Glutamatergic neuron (in vitro differentiated cells): ENCODE measurements at regions not wholly inside any gene's neighbourhood (a gene's known extent, or its start where the extent isn't known, plus 50 kb on each side); places are given as distances from the start of the nearest gene placed in this dataset.

Experiments used
- DNase-seq: peaks from one replicate; pipeline ENCODE4 v3.0.0; 2022
- H3K27ac Mint-ChIP-seq: one replicate; pipeline ENCODE4 v1.8.0; 2020; ENCODE audit warnings: mild to moderate bottlenecking, mixed read lengths, inconsistent platforms; ENCODE audit not compliant: unreplicated experiment
- H3K27me3 Mint-ChIP-seq: one replicate; pipeline ENCODE4 v1.8.0; 2020; ENCODE audit warnings: mild to moderate bottlenecking, moderate library complexity, mixed read lengths, inconsistent platforms; ENCODE audit not compliant: unreplicated experiment
- H3K36me3 Mint-ChIP-seq: one replicate; pipeline ENCODE4 v1.8.0; 2020; ENCODE audit warnings: mild to moderate bottlenecking, mixed read lengths, inconsistent platforms; ENCODE audit not compliant: unreplicated experiment
- H3K4me1 Mint-ChIP-seq: one replicate; pipeline ENCODE4 v1.8.0; 2020; ENCODE audit warnings: mild to moderate bottlenecking, low read depth, mixed read lengths, inconsistent platforms; ENCODE audit not compliant: unreplicated experiment
- H3K4me3 Mint-ChIP-seq: one replicate; pipeline ENCODE4 v1.8.0; 2020; ENCODE audit warnings: mild to moderate bottlenecking, mixed read lengths, inconsistent platforms; ENCODE audit not compliant: unreplicated experiment
- H3K9me3 Mint-ChIP-seq: one replicate; pipeline ENCODE4 v1.8.0; 2020; ENCODE audit warnings: mild to moderate bottlenecking, moderate library complexity, mixed read lengths, inconsistent platforms; ENCODE audit not compliant: unreplicated experiment
- TF ChIP-seq, protein P1 (sequence below): fragments of 200-600 bp; sonication (generic); IDR thresholded peaks from one replicate; pipeline ENCODE4 v1.5.0; 2021; ENCODE audit not compliant: partially characterized antibody, unreplicated experiment

DNA sequence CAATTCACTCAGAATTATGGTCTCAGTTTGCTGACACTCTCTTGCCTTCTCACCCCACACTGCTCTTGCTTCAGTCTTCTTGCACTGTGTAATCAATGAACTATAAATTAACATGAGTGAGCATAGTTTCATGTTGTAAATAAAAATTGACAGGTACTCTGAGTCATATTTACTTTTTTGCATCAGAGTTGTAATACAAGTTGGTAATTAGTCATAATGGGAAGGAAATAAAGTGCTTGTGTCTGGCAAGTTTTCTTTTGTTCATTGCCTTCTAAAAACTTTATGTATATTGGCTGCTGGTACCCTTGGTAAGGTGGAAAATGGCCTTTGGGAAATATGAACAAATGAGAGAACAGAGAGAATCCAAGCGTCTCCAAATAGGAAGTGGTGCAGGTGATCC is 169.3 kb upstream of the MAGI2 start:
- TF ChIP-seq, protein P1, sequence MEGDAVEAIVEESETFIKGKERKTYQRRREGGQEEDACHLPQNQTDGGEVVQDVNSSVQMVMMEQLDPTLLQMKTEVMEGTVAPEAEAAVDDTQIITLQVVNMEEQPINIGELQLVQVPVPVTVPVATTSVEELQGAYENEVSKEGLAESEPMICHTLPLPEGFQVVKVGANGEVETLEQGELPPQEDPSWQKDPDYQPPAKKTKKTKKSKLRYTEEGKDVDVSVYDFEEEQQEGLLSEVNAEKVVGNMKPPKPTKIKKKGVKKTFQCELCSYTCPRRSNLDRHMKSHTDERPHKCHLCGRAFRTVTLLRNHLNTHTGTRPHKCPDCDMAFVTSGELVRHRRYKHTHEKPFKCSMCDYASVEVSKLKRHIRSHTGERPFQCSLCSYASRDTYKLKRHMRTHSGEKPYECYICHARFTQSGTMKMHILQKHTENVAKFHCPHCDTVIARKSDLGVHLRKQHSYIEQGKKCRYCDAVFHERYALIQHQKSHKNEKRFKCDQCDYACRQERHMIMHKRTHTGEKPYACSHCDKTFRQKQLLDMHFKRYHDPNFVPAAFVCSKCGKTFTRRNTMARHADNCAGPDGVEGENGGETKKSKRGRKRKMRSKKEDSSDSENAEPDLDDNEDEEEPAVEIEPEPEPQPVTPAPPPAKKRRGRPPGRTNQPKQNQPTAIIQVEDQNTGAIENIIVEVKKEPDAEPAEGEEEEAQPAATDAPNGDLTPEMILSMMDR: no peak
- no peaks in the 10 kb centered on the region for H3K36me3 Mint-ChIP-seq
- no peak overlapping the region for H3K27ac Mint-ChIP-seq
- DNase-seq: no peak
- no peaks in the 10 kb centered on the region for H3K9me3 Mint-ChIP-seq
- no peak overlapping the region for H3K4me3 Mint-ChIP-seq
- no peaks in the 10 kb centered on the region for H3K4me1 Mint-ChIP-seq
- no peaks in the 10 kb centered on the region for H3K27me3 Mint-ChIP-seq

DNA sequence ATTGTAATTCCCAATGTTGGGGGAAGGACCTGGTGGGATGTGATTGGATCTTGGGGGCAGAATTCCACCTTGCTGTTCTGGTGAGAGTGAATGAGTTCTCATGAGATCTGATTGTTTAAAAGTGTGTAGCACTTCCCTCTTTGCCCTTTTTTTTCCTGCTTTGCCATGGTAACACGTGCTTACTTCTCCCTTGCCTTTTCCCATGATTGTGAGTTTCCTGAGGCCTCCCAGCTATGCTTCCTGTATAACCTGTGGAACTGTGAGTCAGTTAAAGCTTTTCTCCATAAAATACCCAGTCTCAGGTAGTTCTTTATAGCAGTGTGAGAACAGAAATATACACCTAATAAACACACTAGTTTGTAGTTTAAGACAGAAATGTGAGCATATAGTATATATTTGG is 166.8 kb upstream of the MAGI2 start:
- no peak for DNase-seq
- no peaks in the 10 kb centered on the region for H3K27me3 Mint-ChIP-seq
- H3K27ac Mint-ChIP-seq: no peak overlapping the region
- H3K9me3 Mint-ChIP-seq: no peaks in the 10 kb centered on the region
- no peaks in the 10 kb centered on the region for H3K36me3 Mint-ChIP-seq
- TF ChIP-seq, protein P1: no peak
- no peak overlapping the region for H3K4me3 Mint-ChIP-seq
- H3K4me1 Mint-ChIP-seq: no peaks in the 10 kb centered on the region

DNA sequence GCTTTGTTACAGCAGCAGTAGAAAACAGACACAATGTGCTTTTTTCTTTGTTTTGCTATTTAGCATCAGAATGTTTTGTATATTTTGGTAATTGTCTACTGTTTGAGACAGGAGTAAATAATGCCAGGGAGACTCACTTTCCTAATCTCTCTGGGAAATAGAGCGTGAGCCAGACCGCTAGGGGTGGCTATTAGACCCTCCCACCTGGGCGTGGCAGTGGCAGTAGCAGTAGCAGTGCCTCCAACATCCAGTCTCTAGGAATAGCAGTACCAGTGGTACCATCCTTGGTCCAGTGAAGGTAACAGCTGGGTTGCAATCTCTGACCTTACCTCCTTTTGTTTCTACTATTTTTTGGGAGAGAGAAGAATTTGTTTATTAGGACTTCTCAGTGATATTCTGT is 165.7 kb upstream of the MAGI2 start:
- H3K27me3 Mint-ChIP-seq: no peaks in the 10 kb centered on the region
- TF ChIP-seq, protein P1: no peak
- DNase-seq: no peak
- H3K4me1 Mint-ChIP-seq: no peaks in the 10 kb centered on the region
- H3K36me3 Mint-ChIP-seq: no peaks in the 10 kb centered on the region
- no peak overlapping the region for H3K27ac Mint-ChIP-seq
- no peaks in the 10 kb centered on the region for H3K9me3 Mint-ChIP-seq
- no peak overlapping the region for H3K4me3 Mint-ChIP-seq

DNA sequence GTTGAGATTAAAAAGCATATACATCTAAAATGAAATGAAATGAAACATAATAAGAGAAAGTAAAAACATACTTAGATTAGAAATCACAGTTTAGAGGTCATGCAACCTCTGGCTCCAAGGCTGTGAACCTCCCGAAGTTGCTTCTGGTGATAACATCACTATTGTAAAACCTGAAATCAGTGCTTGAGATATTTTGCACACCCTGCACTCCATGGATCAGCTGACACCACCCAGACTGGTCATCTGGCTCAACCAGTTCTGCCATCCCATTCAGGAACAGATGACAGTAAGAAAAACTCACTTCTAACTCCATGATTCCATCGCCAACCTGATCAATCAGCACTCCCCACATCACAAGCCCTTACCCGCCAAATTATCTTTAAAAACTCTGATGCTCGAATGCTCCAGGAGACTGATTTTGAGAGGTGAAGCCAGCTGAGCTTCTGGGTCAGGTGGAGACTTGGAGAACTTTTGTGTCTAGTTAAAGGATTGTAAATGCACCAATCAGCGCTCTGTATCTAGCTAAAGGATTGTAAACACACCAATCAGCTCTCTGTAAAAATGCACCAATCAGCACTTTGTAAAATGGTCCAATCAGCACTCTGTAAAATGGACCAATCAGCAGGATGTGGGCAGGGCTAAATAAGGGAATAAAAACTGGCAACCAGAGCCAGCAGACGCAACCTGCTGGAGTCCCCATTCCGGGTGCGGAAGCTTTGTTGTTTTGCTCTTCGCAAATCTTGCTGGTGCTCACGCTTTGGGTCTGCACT is 162.6 kb upstream of the MAGI2 start:
- H3K27me3 Mint-ChIP-seq: no peaks in the 10 kb centered on the region
- no peaks in the 10 kb centered on the region for H3K9me3 Mint-ChIP-seq
- DNase-seq: no peak
- peaks cover 3% of the 10 kb centered on the region for H3K4me1 Mint-ChIP-seq
- H3K27ac Mint-ChIP-seq: no peak overlapping the region
- TF ChIP-seq, protein P1: no peak
- no peak overlapping the region for H3K4me3 Mint-ChIP-seq
- no peaks in the 10 kb centered on the region for H3K36me3 Mint-ChIP-seq

DNA sequence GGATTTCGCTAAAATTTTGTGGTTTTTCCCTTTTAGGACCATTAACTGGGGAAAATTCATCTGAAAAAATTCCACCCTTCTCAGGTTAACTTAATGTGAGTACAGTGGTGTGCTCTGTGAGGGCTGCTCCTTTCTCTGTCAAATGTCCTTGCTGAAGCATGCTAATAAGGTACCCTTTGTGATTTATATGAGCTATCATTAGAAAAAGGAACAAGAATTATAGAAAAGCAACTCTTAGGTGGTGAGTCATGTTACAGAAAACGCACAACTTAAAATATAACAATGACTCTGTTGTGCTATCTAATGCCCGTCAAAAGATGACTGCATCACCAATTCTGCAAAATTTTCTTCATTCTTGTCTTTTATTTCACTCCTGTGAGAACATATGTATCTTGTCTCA is 162.0 kb upstream of the MAGI2 start:
- H3K27me3 Mint-ChIP-seq: no peaks in the 10 kb centered on the region
- DNase-seq: no peak
- H3K36me3 Mint-ChIP-seq: no peaks in the 10 kb centered on the region
- no peak overlapping the region for H3K27ac Mint-ChIP-seq
- no peaks in the 10 kb centered on the region for H3K9me3 Mint-ChIP-seq
- peaks cover 5% of the 10 kb centered on the region for H3K4me1 Mint-ChIP-seq
- no peak overlapping the region for H3K4me3 Mint-ChIP-seq
- TF ChIP-seq, protein P1: no peak
